Activated naive CD8-positive, alpha-beta T cell treated with anti-CD3 and anti-CD28 coated beads, Interleukin-2, amount 10 ng/mL, durations not matched to agents 7 days and 5 days (primary cell): ENCODE measurements at regions not wholly inside any gene's neighbourhood (a gene's known extent, or its start where the extent isn't known, plus 50 kb on each side); places are given as distances from the start of the nearest gene placed in this dataset.

Experiments used
- ATAC-seq: fragments of 150-1000 bp; cut with Tn5 transposase; one replicate; pipeline ENCODE4 v1.10.0; 2021; ENCODE audit warnings: low read depth, moderate library complexity
- POLR2A ChIA-PET: fragments of 350-600 bp; sonication (Branson Sonifier 250); formaldehyde crosslinking; loops from one replicate; lab custom pipeline; 2021; ENCODE audit warnings: antibody characterized with exemption; lab: Charles Lee
- DNase-seq: peaks from one replicate; pipeline ENCODE4 v3.0.0; 2021
- H3K27ac Mint-ChIP-seq: one replicate; pipeline ENCODE4 v1.8.0; 2022; ENCODE audit warnings: mild to moderate bottlenecking, mixed read lengths
- H3K27me3 Mint-ChIP-seq: one replicate; pipeline ENCODE4 v1.8.0; 2022; ENCODE audit warnings: mild to moderate bottlenecking, moderate library complexity, mixed read lengths
- H3K36me3 Mint-ChIP-seq: one replicate; pipeline ENCODE4 v1.8.0; 2021; ENCODE audit warnings: mild to moderate bottlenecking, mixed read lengths
- H3K4me1 Mint-ChIP-seq: one replicate; pipeline ENCODE4 v1.8.0; 2021; ENCODE audit warnings: mixed read lengths
- H3K4me3 Mint-ChIP-seq: one replicate; pipeline ENCODE4 v1.8.0; 2022; ENCODE audit warnings: mild to moderate bottlenecking, moderate library complexity, mixed read lengths
- H3K9me3 Mint-ChIP-seq: one replicate; pipeline ENCODE4 v1.8.0; 2021; ENCODE audit warnings: mixed read lengths

GRCh38 chr3:84825817-84826216, 133.0 kb upstream of the CADM2 start:
- POLR2A ChIA-PET, result no interaction called here
- ATAC-seq (no peak), DNase-seq (no peak)
- peaks cover 3% of the 10 kb centered on the region for H3K9me3 Mint-ChIP-seq
- no peaks in the 10 kb centered on the region for H3K27me3 Mint-ChIP-seq
- no peaks in the 10 kb centered on the region for H3K4me1 Mint-ChIP-seq
- H3K4me3 Mint-ChIP-seq, result no peak overlapping the region
- no peak overlapping the region for H3K27ac Mint-ChIP-seq
- H3K36me3 Mint-ChIP-seq, result no peaks in the 10 kb centered on the region

- no peak overlapping the region for H3K27ac Mint-ChIP-seq
- POLR2A ChIA-PET, result interaction anchor here (0.6 kb wide), 1 partner anchor 30 kb away, joined by 8 read pairs; no protein-coding TSS in a partner anchor
- H3K4me3 Mint-ChIP-seq, result no peak overlapping the region
- H3K4me1 Mint-ChIP-seq, result no peaks in the 10 kb centered on the region
- DNase-seq, result no peak
- H3K9me3 Mint-ChIP-seq, result peaks cover 5% of the 10 kb centered on the region
- no peak for ATAC-seq
- no peaks in the 10 kb centered on the region for H3K36me3 Mint-ChIP-seq
- H3K27me3 Mint-ChIP-seq, result no peaks in the 10 kb centered on the region
These were observed 128.3 kb upstream of the CADM2 start for GRCh38 chr3:84830476-84830875.

- Mint-ChIP-seq H3K9me3 (peaks cover 5% of the 10 kb centered on the region), H3K36me3 (no peaks in the 10 kb centered on the region), H3K27ac (no peak overlapping the region), H3K4me1 (no peaks in the 10 kb centered on the region), H3K4me3 (no peak overlapping the region), H3K27me3 (no peaks in the 10 kb centered on the region)
- ATAC-seq (no peak), DNase-seq (no peak)
- POLR2A ChIA-PET, result no interaction called here
These were observed 123.4 kb upstream of the CADM2 start for GRCh38 chr3:84835366-84835765.

GRCh38 chr3:84836961-84837360, 121.8 kb upstream of the CADM2 start:
- POLR2A ChIA-PET, result no interaction called here
- ATAC-seq, result no peak

GRCh38 chr3:84877092-84877491, 81.7 kb upstream of the CADM2 start:
- Mint-ChIP-seq H3K27ac (no peak overlapping the region), H3K9me3 (peaks cover 3% of the 10 kb centered on the region), H3K27me3 (no peaks in the 10 kb centered on the region), H3K4me3 (no peak overlapping the region), H3K4me1 (no peaks in the 10 kb centered on the region), H3K36me3 (no peaks in the 10 kb centered on the region)
- ATAC-seq (no peak), DNase-seq (no peak)
- POLR2A ChIA-PET, result no interaction called here

More at GRCh38 chr3:84836961-84837360, 121.8 kb upstream of the CADM2 start:
- Mint-ChIP-seq H3K36me3 (no peaks in the 10 kb centered on the region), H3K4me1 (no peaks in the 10 kb centered on the region), H3K4me3 (no peak overlapping the region), H3K9me3 (peaks cover 7% of the 10 kb centered on the region), H3K27me3 (no peaks in the 10 kb centered on the region), H3K27ac (no peak overlapping the region)
- DNase-seq, result no peak

GRCh38 chr3:84881288-84881687, 77.5 kb upstream of the CADM2 start:
- POLR2A ChIA-PET, result no interaction called here
- Mint-ChIP-seq H3K4me3 (no peak overlapping the region), H3K27me3 (no peaks in the 10 kb centered on the region), H3K27ac (no peak overlapping the region), H3K9me3 (peaks cover 3% of the 10 kb centered on the region), H3K36me3 (no peaks in the 10 kb centered on the region), H3K4me1 (no peaks in the 10 kb centered on the region)
- ATAC-seq, result no peak
- DNase-seq, result no peak

- H3K9me3 Mint-ChIP-seq, result peaks cover 12% of the 10 kb centered on the region
- no peaks in the 10 kb centered on the region for H3K4me1 Mint-ChIP-seq
- H3K27ac Mint-ChIP-seq, result no peak overlapping the region
- POLR2A ChIA-PET, result no interaction called here
- H3K27me3 Mint-ChIP-seq, result no peaks in the 10 kb centered on the region
- ATAC-seq (no peak), DNase-seq (no peak)
- H3K36me3 Mint-ChIP-seq, result no peaks in the 10 kb centered on the region
- H3K4me3 Mint-ChIP-seq, result no peak overlapping the region
These were observed 73.4 kb upstream of the CADM2 start for GRCh38 chr3:84885199-84885882.

- H3K9me3 Mint-ChIP-seq, result peaks cover 12% of the 10 kb centered on the region
- no peak for ATAC-seq
These were observed 66.9 kb upstream of the CADM2 start for GRCh38 chr3:84891851-84892250.

GRCh38 chr3:84893211-84893610, 65.6 kb upstream of the CADM2 start:
- POLR2A ChIA-PET, result no interaction called here
- no peak overlapping the region for H3K4me3 Mint-ChIP-seq
- DNase-seq (no peak), ATAC-seq (no peak)
- H3K4me1 Mint-ChIP-seq, result no peaks in the 10 kb centered on the region
- H3K9me3 Mint-ChIP-seq, result peaks cover 5% of the 10 kb centered on the region
- no peak overlapping the region for H3K27ac Mint-ChIP-seq
- H3K36me3 Mint-ChIP-seq, result no peaks in the 10 kb centered on the region
- H3K27me3 Mint-ChIP-seq, result no peaks in the 10 kb centered on the region

More at GRCh38 chr3:84891851-84892250, 66.9 kb upstream of the CADM2 start:
- Mint-ChIP-seq H3K36me3 (no peaks in the 10 kb centered on the region), H3K4me1 (no peaks in the 10 kb centered on the region), H3K4me3 (no peak overlapping the region), H3K27ac (no peak overlapping the region), H3K27me3 (no peaks in the 10 kb centered on the region)
- POLR2A ChIA-PET, result no interaction called here
- no peak for DNase-seq

GRCh38 chr3:84904212-84904611, 54.6 kb upstream of the CADM2 start:
- Mint-ChIP-seq H3K36me3 (no peaks in the 10 kb centered on the region), H3K4me1 (no peaks in the 10 kb centered on the region), H3K27me3 (no peaks in the 10 kb centered on the region), H3K4me3 (no peak overlapping the region), H3K27ac (no peak overlapping the region), H3K9me3 (peaks cover 3% of the 10 kb centered on the region)
- ATAC-seq (no peak), DNase-seq (no peak)
- POLR2A ChIA-PET, result no interaction called here

- H3K36me3 Mint-ChIP-seq, result no peaks in the 10 kb centered on the region
These were observed 53.8 kb upstream of the CADM2 start for GRCh38 chr3:84904816-84905555.

GRCh38 chr3:84905556-84905920, 53.3 kb upstream of the CADM2 start:
- H3K27me3 Mint-ChIP-seq, result no peaks in the 10 kb centered on the region
- H3K36me3 Mint-ChIP-seq, result no peaks in the 10 kb centered on the region
- POLR2A ChIA-PET, result no interaction called here
- H3K27ac Mint-ChIP-seq, result no peak overlapping the region
- DNase-seq (no peak), ATAC-seq (no peak)
- no peaks in the 10 kb centered on the region for H3K4me1 Mint-ChIP-seq
- peaks cover 3% of the 10 kb centered on the region for H3K9me3 Mint-ChIP-seq
- no peak overlapping the region for H3K4me3 Mint-ChIP-seq

More at GRCh38 chr3:84904816-84905555, 53.8 kb upstream of the CADM2 start:
- Mint-ChIP-seq H3K4me1 (no peaks in the 10 kb centered on the region), H3K9me3 (peaks cover 3% of the 10 kb centered on the region), H3K27ac (no peak overlapping the region), H3K27me3 (no peaks in the 10 kb centered on the region), H3K4me3 (no peak overlapping the region)
- no peak for DNase-seq
- no peak for ATAC-seq
- POLR2A ChIA-PET, result no interaction called here

GRCh38 chr3:84906065-84906464, 52.7 kb upstream of the CADM2 start:
- DNase-seq, result no peak
- no peaks in the 10 kb centered on the region for H3K4me1 Mint-ChIP-seq
- H3K27ac Mint-ChIP-seq, result no peak overlapping the region
- POLR2A ChIA-PET, result no interaction called here
- H3K27me3 Mint-ChIP-seq, result no peaks in the 10 kb centered on the region
- no peaks in the 10 kb centered on the region for H3K36me3 Mint-ChIP-seq
- ATAC-seq, result no peak
- no peak overlapping the region for H3K4me3 Mint-ChIP-seq
- peaks cover 3% of the 10 kb centered on the region for H3K9me3 Mint-ChIP-seq
